GM12874 (cell line): ENCODE measurements at regions not wholly inside any gene's neighbourhood (a gene's known extent, or its start where the extent isn't known, plus 50 kb on each side); places are given as distances from the start of the nearest gene placed in this dataset.

Experiments
- TF ChIP-seq, protein P1 (sequence below): IDR thresholded peaks from 2 replicates; pipeline ENCODE4 v1.5.1; 2011; ENCODE audit warnings: low read depth, mild to moderate bottlenecking, control low read depth, low read length, moderate library complexity; ENCODE audit not compliant: insufficient read depth

DNA sequence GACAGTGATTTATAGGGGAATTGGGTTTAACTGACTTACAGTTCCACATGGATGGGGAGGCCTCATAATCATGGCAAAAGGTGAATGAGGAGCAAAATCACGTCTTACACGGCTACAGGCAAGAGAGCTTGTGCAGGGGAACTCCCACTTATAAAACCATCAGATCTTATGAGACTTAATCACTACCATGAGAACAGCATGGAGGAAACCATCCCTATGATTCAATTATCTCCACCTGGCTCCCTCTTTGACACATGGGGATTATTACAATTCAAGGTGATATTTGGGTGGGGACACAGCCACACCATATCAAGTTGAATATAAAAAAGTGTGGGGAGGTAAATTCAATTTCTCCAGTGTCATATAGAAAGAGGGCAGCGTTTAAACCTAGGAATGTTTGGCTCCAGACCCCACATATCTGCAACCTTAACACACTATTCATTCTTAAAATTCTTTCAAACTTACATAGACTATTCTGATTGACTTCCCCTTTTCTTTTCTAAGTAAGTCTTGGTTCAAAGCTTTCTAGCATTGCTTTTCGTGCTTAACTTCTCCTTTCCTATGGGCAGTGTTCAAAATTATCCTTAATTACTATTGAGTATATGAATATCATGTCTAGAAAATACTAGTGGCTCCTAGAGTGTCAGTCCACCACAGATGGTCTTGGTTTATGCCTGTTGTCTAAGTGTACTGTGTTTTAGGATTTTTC is 446.7 kb upstream of the GBE1 start:
- TF ChIP-seq, protein P1, sequence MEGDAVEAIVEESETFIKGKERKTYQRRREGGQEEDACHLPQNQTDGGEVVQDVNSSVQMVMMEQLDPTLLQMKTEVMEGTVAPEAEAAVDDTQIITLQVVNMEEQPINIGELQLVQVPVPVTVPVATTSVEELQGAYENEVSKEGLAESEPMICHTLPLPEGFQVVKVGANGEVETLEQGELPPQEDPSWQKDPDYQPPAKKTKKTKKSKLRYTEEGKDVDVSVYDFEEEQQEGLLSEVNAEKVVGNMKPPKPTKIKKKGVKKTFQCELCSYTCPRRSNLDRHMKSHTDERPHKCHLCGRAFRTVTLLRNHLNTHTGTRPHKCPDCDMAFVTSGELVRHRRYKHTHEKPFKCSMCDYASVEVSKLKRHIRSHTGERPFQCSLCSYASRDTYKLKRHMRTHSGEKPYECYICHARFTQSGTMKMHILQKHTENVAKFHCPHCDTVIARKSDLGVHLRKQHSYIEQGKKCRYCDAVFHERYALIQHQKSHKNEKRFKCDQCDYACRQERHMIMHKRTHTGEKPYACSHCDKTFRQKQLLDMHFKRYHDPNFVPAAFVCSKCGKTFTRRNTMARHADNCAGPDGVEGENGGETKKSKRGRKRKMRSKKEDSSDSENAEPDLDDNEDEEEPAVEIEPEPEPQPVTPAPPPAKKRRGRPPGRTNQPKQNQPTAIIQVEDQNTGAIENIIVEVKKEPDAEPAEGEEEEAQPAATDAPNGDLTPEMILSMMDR, result no peak

DNA sequence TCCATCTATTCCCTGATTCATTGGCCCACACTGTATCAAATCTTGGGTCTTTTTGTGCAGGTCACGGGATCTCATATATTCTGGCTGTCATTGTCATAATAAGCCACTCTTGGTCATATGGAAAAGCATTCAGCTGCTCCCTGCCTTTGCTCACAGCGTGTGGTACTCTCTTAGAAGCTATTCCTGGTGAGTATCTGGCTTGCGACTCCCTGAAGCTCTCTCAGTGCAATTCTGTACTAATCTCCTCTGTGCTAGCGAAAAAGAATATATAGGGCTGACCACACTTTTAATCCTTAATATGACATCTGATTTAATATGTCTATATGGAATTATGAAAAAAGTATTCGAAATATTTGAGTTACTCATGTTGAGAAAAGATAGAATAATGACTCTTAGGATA is 440.8 kb upstream of the GBE1 start:
- TF ChIP-seq, protein P1, result no peak

DNA sequence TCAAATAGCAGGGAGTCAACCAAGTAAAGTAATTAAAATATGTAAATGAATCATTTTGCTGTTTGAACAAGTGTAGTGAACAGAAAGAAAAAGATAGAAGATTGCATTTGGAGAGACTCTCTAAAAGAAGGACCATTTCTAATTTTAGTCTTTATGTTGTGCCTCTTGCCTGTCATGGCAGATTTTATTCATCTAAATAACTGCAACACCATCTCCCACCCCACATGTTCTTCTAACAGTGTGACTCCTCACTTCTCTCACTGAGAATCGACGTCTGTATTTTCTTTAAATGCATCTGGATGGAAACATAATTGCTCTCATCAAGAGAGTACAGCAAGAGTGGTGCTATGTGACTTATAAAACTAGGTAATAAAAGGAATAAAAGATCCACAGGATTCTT is 439.9 kb upstream of the GBE1 start:
- TF ChIP-seq, protein P1, result no peak

- TF ChIP-seq, protein P1, result no peak
Observed at GRCh38 chr3:82198009-82198408, 436.6 kb upstream of the GBE1 start.

- TF ChIP-seq, protein P1, result no peak
Observed at GRCh38 chr3:82196645-82197044, 435.2 kb upstream of the GBE1 start.

DNA sequence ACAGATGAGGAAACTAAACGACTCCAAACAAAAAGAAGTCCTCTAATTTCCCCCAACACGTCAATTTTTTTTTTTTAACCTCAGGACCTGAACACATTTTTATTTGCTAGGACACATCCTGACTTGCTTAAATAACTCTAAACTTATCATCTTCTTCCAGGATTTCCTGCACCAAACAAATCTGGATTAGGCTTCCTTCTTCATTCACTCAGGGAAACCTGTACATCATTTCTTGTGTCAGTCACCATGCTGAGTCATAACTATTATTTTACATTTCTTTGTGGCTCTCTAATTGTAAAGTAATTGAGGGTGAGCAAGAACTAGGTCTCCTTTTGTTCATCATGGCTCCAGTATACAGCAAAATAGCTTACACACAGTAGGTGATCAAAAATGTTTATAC is 433.4 kb upstream of the GBE1 start:
- TF ChIP-seq, protein P1, result no peak

- TF ChIP-seq, protein P1, result no peak
Observed at GRCh38 chr3:82186017-82186416, 424.6 kb upstream of the GBE1 start.
